ENCODE measurements at regions not wholly inside any gene's neighbourhood (a gene's known extent, or its start where the extent isn't known, plus 50 kb on each side); places are given as distances from the start of the nearest gene placed in this dataset.

- DNase-seq (ENCODE audit: low spot score) = no peak
- no peak overlapping the region for H3K4me3 ChIP-seq
- no peak for TF ChIP-seq POLR2A (IDR thresholded peaks at IDR 0.05)
- TF ChIP-seq CTCF (IDR thresholded peaks at IDR 0.05) = no peak
- no peaks in the 10 kb centered on the region for H3K36me3 ChIP-seq
- H3K27ac ChIP-seq = no peak overlapping the region
- H3K9me3 ChIP-seq = no peaks in the 10 kb centered on the region
- H3K27me3 ChIP-seq (replicated peaks; ENCODE audit: insufficient read depth) = no peaks in the 10 kb centered on the region
- 57% methylated on average over 5 of the region's 5 CpGs for WGBS
- no peaks in the 10 kb centered on the region for H3K4me1 ChIP-seq (replicated peaks)
- intact Hi-C loops (cut with DNase I) = no loop called here
Measured at GRCh38 chr10:29034592-29034991, 254.3 kb upstream of the LYZL1 start.

DNA sequence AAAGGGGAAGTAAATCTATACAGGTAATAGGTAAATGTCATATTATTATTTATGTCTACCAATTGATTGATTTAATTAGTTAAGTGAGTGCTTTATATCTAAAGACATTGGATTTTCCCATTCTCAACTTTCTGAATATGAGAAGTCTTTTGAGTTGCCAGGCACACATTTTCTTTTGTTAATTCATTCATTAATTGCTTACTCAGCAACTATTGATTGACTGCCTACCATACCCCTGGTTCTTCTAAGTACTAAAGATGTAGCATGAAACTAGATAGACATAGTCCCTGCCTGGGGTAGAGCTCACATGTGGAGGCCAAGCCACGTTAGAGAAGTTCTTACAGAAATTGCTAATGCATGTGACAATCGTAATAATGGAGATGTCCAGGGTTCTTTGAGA, 253.1 kb upstream of the LYZL1 start:
- Histone ChIP-seq H3K9me3 (no peaks in the 10 kb centered on the region), H3K4me1 (replicated peaks) (no peaks in the 10 kb centered on the region), H3K27me3 (replicated peaks; ENCODE audit: insufficient read depth) (no peaks in the 10 kb centered on the region), H3K4me3 (no peak overlapping the region), H3K27ac (no peak overlapping the region), H3K36me3 (no peaks in the 10 kb centered on the region)
- no peak for DNase-seq (ENCODE audit: low spot score)
- TF ChIP-seq CTCF (IDR thresholded peaks at IDR 0.05) (no peak), POLR2A (IDR thresholded peaks at IDR 0.05) (no peak), POLR2AphosphoS5 (IDR thresholded peaks at IDR 0.05) (no peak)
- intact Hi-C loops (cut with DNase I) = no loop called here
- WGBS = 95% methylated on average over 2 of the region's 2 CpGs

DNA sequence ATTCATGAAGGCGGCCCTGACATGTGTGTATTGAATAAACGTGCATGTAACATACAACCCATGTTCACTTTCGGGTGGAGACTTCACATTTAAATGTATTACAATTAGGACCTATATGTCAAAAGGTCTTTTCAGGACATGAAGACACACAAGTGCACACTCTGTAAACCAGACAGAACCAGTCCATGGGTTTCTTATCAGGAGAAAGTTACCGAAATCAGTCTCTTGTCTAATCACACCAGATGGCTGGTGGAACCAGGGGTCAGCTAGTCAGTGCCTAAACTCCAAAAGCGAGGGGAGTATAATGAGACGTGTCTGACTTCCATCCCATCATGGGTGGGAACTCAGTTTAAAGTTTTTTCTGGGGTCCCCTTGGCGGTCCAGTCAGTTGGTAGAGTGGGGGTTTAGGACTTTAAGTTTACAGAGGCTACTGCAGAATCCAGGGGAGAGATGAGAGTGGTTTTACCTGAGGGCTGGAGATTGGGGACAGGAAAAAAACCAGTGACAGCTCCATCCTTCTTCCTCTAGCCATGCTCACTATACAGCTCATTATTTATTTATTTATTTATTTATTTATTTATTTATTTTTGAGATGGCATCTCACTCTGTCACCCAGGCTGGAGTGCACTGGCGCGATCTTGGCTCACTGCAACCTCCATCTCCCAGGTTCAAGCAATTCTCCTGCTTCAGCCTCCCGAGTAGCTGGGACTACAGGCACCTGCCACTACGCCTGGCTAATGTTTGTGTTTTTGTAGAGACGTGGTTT, 251.3 kb upstream of the LYZL1 start:
- no peak for DNase-seq (ENCODE audit: low spot score)
- TF ChIP-seq CTCF (IDR thresholded peaks at IDR 0.05) (no peak), POLR2AphosphoS5 (IDR thresholded peaks at IDR 0.05) (no peak), POLR2A (IDR thresholded peaks at IDR 0.05) (no peak)
- H3K36me3 ChIP-seq = no peaks in the 10 kb centered on the region
- WGBS = 94% methylated on average over 12 of the region's 12 CpGs
- H3K9me3 ChIP-seq = no peaks in the 10 kb centered on the region
- intact Hi-C loops (cut with DNase I) = no loop called here
- H3K27ac ChIP-seq = no peak overlapping the region
- no peak overlapping the region for H3K4me3 ChIP-seq
- H3K4me1 ChIP-seq (replicated peaks) = no peaks in the 10 kb centered on the region
- H3K27me3 ChIP-seq (replicated peaks; ENCODE audit: insufficient read depth) = no peaks in the 10 kb centered on the region

GRCh38 chr10:29039091-29039490, 249.8 kb upstream of the LYZL1 start:
- DNase-seq (ENCODE audit: low spot score) = no peak
- Histone ChIP-seq H3K4me3 (no peak overlapping the region), H3K36me3 (no peaks in the 10 kb centered on the region), H3K27me3 (replicated peaks; ENCODE audit: insufficient read depth) (no peaks in the 10 kb centered on the region), H3K27ac (no peak overlapping the region), H3K9me3 (no peaks in the 10 kb centered on the region), H3K4me1 (replicated peaks) (no peaks in the 10 kb centered on the region)
- TF ChIP-seq POLR2AphosphoS5 (IDR thresholded peaks at IDR 0.05) = no peak
- no peak for TF ChIP-seq POLR2A (IDR thresholded peaks at IDR 0.05)
- TF ChIP-seq CTCF (IDR thresholded peaks at IDR 0.05) = no peak
- intact Hi-C loops (cut with DNase I) = no loop called here
- 69% methylated on average over 5 of the region's 5 CpGs for WGBS

- Histone ChIP-seq H3K27me3 (replicated peaks; ENCODE audit: insufficient read depth) (no peaks in the 10 kb centered on the region), H3K4me3 (no peak overlapping the region), H3K9me3 (no peaks in the 10 kb centered on the region), H3K36me3 (no peaks in the 10 kb centered on the region), H3K27ac (no peak overlapping the region), H3K4me1 (replicated peaks) (no peaks in the 10 kb centered on the region)
- TF ChIP-seq CTCF (IDR thresholded peaks at IDR 0.05) (no peak), POLR2A (IDR thresholded peaks at IDR 0.05) (no peak), POLR2AphosphoS5 (IDR thresholded peaks at IDR 0.05) (no peak)
- intact Hi-C loops (cut with DNase I) = no loop called here
- WGBS = 28% methylated on average over 2 of the region's 2 CpGs
- DNase-seq (ENCODE audit: low spot score) = no peak
Measured at GRCh38 chr10:29039677-29040189, 249.1 kb upstream of the LYZL1 start.
